Coronary artery (tissue), 2 donors: ENCODE measurements at regions not wholly inside any gene's neighbourhood (a gene's known extent, or its start where the extent isn't known, plus 50 kb on each side); places are given as distances from the start of the nearest gene placed in this dataset.

Experiments used
- DNase-seq: peaks from one replicate; pipeline ENCODE4 v3.0.0-alpha.2; 2017; ENCODE audit warnings: low spot score
- H3K27ac ChIP-seq, 2 donors: fragments of 200-600 bp; sonication (generic); one replicate each; pipeline ENCODE4 v1.5.1; 2016 to 2019
- H3K4me3 ChIP-seq: fragments of 200-600 bp; sonication (generic); 2 replicates; pipeline ENCODE4 v1.5.1; 2016; ENCODE audit warnings: mild to moderate bottlenecking, moderate library complexity
- CTCF ChIP-seq: fragments of 200-600 bp; sonication (generic); IDR thresholded peaks from one replicate; pipeline ENCODE4 v1.5.1; 2019; ENCODE audit warnings: antibody characterized with exemption

GRCh38 chr4:18479825-18480224 is 458.3 kb upstream of the LCORL start:
- H3K4me3 ChIP-seq = no peak overlapping the region
- DNase-seq = no peak
- H3K27ac ChIP-seq = no peak overlapping the region
- TF ChIP-seq CTCF = no peak

GRCh38 chr4:18463987-18464559 is 442.5 kb upstream of the LCORL start:
- Histone ChIP-seq H3K27ac (no peak overlapping the region), H3K4me3 (no peak overlapping the region)
- TF ChIP-seq CTCF = no peak
- DNase-seq = no peak

- H3K27ac ChIP-seq = no peak overlapping the region
- TF ChIP-seq CTCF = no peak
- DNase-seq = no peak
- no peak overlapping the region for H3K4me3 ChIP-seq
Measured at GRCh38 chr4:18458465-18458864, 436.9 kb upstream of the LCORL start.

- TF ChIP-seq CTCF = no peak
- H3K27ac ChIP-seq = no peak overlapping the region
- H3K4me3 ChIP-seq = no peak overlapping the region
- no peak for DNase-seq
Measured at GRCh38 chr4:18454349-18454748, 432.8 kb upstream of the LCORL start.

GRCh38 chr4:18445110-18445509 is 423.6 kb upstream of the LCORL start:
- no peak for DNase-seq
- TF ChIP-seq CTCF = no peak
- Histone ChIP-seq H3K27ac (no peak overlapping the region), H3K4me3 (no peak overlapping the region)

GRCh38 chr4:18444206-18444605 is 422.7 kb upstream of the LCORL start:
- no peak for TF ChIP-seq CTCF
- no peak for DNase-seq
- Histone ChIP-seq H3K4me3 (no peak overlapping the region), H3K27ac (no peak overlapping the region)

- Histone ChIP-seq H3K4me3 (no peak overlapping the region), H3K27ac (no peak overlapping the region)
- DNase-seq = no peak
- no peak for TF ChIP-seq CTCF
Measured at GRCh38 chr4:18442957-18443356, 421.4 kb upstream of the LCORL start.
